ENCODE measurements at regions not wholly inside any gene's neighbourhood (a gene's known extent, or its start where the extent isn't known, plus 50 kb on each side); places are given as distances from the start of the nearest gene placed in this dataset.

DNA sequence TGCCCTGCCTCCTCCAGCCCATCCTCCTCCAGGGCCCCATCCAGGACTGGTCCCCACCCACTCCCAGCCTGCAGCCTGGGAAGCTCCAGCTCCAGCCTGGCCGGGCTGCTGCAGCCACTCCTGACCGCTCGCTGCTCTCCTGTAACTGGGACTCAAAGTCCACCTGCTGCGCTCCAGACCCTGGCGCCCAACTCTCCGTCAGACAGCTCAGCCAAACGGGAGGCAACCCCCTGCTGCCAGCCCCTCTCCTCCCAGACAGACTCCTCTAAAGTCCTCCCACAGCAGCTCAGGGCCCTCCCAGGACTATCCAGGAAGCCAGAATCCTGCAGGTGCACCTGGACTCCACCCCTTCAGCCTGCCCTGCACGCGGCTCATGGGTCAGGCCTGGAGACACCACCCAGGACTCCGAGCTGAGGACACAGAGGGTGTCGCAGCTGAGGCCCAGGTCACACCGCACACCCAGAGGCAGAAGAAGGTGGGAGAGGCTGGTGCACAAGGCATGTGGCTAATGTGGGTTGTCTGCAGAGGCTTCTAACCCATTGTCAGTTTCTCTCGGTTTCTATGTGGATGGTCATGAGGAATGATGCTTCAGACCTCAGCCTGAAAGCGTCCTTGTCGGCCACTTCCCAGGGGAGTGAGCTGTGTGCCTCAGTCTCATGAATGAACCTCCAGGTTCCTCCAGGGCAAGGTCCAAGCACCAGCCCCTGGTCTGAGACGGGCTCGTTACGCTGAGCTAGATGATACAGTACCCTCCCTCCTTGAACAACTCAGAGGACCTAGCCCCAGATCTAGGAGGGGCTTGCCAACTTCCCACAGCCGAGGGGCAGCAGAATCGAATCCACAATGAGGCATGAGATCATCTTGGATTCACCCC is 1514.8 kb downstream of the TBC1D22A start:
- DNase-seq: no peak

DNA sequence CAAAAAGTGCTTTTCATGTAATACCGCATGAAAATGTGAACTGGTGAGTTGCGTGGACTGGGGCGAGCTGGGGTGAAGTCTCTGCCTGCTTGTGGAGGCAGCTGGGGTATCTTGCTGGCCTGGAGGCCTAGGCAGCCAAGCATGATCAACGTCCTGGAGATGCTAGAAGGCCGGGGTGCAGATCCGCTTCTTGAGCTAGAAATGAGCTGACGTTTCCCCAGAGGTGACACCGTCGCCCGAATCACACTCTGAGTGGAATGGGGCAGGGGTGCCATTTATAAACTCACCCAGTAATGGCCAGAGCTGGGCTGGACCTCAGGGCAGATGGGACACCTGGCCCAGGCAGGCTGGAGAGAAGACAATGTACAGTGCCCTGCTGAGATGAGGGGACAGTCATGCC is 1513.0 kb downstream of the TBC1D22A start:
- DNase-seq: no peak

DNA sequence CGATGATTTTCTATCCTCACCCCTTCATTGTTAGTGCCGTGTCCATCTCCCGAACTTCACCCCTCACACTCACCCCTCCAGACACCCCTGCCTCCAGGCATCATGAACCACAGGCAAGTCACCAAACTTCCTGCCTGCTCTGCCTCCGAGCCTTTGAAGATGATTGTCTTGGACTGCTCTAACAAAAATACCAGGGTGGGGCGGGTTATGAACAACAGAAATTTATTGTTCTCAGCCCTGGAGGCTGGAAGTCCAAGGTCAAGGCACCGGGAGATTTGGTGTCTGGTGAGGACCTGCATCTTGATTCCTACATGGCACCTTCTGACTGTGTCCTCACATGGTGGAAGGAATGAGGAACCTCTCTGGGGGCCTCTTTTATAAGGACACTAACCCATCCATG is 1508.3 kb downstream of the TBC1D22A start:
- DNase-seq: no peak

DNA sequence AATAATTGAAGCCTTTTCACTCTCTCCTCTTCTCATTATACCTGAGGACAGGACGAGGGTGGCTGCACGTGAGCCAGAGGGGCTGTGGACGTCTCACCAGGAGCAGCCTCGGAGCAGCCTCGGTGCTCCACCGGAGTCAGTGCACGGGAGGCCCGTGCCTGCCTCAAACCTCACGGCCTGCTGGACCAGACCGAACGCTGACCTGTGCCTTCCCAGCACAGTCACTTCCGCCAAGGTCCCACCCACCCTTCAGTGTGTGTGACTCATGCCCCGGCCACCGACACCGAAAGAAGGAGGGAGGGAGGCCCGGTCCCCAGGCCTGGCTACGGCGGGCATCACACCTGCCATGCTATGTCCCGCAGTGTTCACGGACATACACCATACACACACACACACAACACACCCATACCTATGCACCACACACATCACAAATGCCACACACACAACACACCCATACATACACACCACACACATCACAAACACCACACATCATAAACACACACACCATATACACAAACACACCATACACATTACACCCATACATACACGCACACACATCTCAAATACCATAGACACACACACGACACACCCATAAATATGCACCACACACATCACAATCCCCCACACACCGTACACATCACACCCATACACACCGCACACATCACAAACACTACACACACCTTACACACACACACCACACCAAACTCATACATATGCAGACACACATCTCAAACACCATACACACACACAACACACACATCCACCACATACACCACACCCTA is 1506.5 kb downstream of the TBC1D22A start:
- no peak for DNase-seq

DNA sequence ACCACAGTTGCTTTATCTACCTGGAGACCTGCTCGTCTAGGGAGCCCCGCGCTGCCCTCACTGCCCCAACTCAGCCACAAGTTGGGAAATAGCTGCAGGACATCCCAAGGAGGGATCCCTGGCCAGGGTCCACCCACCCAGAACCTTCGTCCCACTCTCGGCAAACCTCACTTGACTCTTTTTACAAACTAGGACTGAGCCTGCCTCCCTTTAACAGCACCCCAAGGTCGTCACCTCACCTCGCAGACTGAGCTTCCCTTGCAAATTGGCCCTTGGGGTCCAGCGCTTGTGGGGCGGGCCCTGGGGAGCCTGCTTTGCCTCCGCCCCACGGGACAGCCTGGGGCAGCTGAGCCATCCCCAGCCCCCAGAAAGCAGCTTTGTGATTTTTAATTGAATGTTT is 1505.8 kb downstream of the TBC1D22A start:
- DNase-seq: no peak

DNA sequence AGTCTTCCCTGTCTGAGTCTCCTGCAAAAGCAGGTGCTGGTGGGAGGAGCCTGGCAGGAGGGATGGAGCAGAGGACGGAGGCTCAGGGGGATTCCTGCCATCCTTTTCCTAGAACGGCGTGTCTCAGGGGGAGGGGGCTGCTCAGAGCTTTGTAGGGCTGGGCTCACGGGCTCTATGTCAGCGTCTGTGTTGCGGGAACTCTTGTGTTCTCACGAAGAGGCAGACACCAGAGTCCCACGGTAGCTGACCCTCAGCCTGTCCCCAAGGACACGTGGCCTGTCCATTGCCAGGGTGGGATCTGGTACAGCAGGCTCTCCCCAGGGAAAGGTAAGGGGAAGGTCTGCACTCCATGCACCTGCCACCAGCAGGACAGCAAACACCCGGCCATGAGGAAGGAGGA is 1505.2 kb downstream of the TBC1D22A start:
- no peak for DNase-seq

DNA sequence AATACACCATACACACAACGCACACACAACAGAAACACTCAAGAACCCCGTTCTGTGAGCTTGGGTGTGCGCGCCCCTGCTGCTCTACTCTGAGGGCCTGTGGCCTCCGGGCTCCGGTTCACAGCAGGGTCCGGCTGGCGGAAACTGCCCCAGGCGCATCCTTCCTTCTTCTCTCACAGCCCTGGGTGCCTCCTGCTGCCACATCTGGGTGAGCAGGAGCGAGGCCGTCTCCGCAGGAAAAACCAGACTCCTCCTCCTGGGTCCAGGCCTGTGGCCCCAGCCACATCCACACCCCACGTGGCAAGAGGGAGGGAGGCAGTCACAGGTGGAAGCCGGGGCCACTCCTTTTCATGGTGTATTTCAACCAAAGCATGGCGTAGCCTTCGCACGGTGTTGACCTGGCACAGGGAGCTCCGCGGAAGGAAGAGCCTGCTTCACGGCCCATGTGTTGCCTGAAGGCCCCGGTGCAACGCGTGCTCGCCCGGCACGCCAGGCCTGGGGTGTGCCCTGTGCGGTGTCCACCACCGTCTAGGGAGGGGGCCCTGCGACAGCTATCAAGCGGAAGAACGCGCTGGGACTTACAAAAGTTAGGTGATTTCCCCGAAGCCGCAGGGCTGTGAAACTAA is 1502.7 kb downstream of the TBC1D22A start:
- no peak for DNase-seq

DNA sequence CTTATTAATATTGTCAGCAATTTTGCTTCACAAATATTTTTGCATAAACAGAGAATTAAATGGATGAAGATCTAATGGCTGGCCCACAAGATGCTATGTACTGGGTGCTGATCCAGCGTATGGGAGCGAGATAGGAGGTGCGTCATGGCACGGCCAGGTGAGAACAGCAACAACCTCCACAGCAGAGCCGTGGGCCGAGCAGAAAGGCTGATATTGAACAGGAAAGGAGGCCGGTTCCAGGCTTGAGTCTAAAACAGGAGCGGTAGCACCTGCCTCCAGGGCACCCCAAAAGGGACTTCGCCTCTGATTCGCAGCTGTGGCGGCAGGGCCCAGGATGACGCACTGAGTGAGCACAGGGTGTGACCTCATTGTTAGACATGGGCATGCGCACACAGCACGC is 1502.1 kb downstream of the TBC1D22A start:
- DNase-seq: no peak

DNA sequence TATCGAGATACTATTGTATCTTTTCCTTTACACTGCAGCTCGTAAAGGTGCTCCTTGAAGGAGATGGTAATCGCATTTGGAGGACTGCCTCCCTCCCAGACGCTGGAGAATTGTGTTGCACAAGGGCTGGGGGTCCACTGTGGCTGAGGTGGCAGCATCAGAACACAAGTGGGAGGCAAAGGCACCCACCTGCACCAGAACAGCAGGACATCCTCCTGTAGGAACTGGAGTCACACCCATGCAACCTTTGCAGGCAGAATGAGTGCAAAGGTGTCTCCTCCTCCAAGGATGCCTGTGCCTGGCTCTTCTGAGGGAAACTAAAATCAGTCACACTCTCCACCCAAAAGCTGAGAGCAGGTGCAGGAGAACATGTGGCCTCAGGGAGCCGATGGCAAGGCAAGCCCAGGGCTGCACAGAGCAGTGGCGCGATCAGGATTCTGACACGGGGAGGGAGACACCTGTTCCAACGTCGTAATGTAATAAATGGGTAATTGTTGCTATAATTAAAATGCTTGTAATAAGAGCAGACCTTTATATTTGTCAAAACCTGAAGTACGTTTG is 1501.4 kb downstream of the TBC1D22A start:
- DNase-seq: no peak

DNA sequence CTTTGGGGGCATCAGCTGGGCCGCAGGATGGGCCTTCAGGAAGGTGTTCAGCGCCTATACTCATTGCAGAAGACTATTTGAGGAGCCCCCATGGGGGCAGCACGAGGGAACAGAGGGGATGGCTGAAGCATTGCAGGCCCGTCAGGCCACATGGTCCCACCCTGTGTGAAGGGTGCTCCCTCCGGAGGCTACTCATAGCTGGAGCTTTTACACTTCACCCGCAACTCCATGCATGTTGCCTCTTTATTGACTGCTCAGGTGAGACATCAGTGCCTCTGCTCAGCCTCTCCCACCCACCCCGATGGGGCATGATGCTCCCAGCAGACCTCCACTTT is 1500.9 kb downstream of the TBC1D22A start:
- no peak for DNase-seq

DNA sequence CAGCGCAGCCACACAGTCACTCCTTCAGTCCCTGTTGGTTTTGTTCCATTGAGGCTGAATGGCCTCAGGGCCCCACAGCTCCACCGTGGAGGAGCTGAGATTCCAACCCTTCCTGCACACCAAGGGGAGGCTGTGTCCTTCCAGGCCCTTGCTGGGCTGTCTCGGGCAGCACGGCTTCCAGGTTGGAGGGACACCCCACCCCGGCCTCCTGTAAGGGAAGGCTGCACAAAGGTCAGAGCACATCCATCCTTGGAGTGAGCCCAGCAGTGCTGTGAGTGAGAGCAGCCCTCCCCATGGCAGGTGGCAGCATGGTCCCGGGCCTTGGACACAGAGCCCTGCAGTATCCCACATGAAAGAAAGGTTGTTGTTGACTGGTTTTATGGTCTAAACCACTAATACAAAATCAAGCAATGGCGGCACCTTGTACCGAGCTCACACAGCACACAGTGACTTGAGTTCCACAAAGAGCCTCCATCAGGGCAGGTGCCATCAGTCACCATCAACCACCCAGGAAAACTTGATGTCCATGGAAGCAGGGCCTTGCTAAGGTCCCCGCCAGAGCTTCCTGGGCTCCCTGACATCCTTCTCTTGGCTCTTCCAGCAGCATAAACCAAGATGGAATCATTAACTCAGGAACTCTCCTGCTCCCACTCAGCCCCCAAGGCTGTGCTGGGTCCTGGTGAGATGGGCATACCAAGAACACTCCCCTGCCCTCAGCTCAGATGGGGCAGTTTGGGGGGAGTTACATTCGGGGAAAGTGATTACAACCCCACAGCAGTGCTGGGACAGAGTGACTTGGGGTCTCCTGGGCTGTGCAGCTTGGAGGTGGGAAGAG is 1500.4 kb downstream of the TBC1D22A start:
- DNase-seq: no peak

DNA sequence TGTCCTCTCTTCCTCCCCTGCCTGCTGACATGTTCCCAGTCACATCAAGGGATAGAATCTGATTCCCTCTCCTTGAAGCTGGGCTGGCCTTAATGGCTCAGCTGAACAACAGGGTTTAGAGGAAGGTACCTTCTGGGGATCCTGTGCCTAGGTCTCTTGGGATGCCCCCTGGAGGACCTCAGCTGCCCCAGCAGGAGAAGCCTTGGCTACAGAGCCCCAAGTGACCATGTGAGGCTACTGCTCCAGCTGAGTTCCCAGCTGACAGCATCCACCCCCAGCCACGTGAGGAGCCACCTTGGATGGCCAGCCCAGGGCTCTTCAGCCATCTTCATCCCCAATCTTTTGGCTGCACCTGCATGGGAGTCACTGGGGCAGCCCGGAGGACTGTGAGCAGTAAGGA is 1499.3 kb downstream of the TBC1D22A start:
- DNase-seq: no peak

DNA sequence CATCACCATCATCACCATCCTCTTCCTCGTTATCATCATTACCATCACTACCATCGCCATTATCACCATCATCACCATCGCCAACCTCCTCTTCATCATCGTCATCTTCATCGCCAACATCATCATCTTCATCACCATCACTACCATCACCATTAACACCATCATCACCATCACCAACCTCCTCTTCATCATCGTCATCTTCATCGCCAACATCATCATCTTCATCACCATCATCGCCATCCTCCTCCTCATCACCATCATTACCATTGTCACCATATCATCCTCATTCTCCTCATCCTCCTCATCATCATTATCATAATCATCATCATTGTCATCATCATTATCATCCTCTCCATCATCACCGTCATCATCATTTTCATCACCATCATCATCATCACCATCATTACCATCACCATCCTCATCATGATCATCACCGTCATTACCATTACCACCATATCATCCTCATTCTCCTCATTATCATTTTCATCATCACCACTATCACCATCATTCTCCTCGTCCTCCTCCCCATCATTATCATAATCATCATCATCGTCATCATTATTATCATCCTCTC is 1498.7 kb downstream of the TBC1D22A start:
- DNase-seq: no peak

DNA sequence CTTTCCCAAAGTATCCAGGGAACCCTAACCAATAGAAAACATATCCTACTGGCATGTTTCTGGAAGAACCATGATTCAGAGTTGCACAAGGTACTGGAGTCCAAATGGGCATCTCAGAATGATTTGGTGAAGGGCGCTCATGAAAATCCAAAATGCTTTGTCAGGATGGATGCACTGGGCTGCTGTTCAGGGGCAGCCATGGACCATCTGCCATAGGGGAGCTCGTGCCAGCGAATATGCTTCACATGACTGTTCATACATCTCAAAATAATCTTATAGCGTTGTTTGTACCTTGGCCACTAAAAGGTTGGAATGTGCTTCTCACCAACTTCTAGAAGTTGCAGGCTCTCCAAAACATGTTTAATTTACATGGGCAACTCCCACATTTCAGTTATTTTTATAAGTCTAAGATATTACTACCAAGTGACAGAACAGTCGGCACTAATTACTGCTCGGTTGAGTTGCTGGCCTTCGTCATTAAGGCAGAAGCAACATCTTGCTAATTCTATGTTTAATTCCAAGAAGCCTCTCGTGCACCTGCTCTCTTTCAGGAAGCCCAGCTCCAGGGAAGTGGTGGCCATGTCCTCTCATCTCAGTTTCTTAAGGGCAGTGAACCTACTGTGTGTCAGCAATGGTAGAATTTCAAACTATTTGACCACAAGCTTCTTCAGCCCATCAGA is 1497.7 kb downstream of the TBC1D22A start:
- DNase-seq: no peak

DNA sequence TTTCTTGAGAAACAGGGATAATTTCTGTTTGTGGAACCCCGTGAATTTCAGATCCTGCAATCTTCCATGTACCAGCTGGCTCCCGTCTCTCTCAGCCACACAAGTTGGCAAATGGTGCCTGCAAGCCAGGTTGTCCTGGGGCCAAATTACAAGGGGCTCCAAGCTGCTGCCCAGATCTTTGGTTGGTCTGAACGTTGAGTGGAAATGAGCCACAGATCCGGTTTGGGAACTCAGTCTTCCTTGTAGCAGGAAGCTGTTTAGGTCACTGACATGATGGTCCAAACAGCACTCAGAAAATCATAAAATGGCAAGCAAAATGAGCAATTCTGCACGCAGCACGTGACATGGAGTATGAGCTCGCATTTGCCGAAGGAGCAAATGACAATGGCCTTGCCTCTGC is 1496.4 kb downstream of the TBC1D22A start:
- no peak for DNase-seq

DNA sequence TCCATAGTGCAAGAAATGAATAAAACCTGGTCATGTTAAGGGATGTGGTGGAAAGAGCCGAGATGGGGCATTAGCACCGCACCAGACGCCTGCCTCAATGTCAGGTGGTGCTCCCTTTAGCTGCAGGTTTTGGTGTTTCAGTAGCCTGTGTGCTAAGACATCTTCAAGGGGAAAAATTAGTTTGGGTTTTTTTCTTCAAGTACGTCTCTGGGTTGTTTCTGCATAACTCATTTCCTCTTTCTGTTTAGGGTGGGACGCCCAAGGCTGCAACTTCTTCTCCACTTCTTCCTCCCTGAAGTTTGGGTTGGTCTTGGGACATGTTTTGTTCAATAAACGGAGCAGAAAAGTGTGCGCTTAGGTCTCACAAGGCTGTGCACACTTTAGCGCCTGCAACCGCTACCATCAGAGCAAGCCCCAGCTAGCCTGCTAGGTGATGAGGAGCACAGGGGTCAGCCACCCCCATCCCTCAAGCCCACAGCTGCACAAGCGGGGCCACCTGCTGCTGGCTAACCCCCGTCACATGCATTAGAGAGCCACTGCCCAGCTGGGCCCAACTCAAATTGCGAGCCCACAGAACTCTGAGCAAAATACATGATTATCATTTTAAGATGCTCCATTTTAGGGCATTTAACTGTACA is 1495.7 kb downstream of the TBC1D22A start:
- no peak for DNase-seq

DNA sequence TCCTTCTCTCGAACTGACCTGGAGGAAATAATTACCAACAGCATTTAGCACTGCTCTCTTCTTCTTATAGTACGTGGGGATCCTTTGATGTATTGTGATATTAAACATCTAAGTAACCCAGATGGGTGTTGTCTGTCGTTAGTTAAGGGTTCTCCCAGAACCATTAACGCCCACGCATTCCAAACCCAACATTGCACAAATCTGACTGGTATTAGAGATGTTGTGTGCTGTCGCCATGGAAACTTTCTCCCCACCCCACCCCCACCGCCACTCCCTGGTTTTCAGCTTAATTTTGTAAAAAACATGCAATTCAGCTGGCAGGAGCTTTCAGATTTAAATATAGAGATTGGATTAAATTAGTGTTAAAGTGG is 1495.2 kb downstream of the TBC1D22A start:
- no peak for DNase-seq

DNA sequence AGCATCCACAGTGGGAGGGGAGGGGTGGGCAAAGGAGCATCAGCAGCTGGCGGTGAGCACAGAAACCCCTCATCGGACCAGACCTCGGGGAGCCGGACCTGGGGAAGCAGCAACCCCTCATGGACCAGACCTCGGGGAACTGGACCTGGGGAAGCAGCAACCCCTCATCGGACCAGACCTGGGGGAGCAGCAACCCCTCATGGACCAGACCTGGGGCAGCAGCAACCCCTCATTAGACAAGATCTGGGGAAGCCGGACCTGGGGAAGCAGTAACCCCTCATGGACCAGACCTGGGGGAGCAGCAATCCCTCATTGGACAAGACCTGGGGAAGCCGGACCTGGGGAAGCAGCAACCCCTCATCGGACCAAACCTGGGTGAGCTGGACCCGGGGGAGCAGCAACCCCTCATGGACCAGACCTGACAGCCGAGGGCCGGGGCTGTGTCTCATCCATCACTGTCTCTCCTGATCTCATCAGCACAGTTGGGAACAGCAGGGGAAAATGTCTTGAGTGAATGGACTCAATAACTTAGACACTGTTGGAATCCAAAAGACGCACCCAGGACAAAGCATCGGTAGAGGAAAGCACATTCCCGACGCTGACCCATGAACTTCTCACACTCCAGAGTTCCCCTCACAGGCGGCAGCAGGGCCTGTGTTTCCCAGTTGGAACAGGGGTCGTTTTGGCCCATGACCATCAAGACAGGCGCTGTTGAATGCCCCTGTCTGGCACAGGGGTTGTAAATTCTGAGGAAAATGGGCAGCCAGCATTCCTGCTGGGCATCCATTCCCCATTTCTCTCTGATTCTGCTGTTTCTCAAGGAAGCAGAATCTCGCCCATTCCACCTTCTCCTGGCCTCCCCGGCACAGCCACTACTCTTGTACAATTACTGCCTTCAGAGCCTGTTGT is 1494.6 kb downstream of the TBC1D22A start:
- no peak for DNase-seq

DNA sequence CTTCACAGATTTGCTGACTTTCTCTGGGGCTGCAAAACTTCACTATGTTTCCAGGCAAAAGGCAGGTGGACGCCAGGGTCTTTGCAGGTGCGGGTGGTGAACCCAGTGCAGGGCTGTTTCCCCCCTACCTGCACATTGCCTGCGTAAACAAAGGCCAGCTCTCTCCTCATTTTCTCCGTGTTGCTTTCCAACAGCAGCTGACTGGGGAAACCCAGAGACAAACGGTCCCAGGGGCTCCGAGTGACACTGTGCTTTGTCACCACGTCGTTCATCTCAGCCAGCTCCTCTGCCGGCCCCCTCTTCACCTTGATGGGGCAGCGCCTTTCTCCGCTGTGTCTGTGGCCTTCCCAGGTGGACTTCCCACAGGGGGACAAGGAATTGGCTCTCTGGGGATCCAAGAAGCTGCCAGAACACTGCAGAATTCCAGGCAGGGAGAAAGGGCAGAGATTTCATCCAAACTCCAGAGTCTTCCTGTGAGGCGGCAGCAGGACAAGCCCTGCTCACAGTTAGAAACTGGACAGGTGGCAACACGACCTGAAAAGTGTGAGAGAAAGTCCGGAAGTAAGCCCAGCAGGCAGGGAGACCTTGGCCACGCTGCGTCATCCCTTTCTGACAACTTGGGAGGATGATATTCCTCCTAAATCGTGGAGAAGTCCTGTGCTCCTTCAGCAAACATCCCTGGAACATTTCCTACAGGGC is 1493.7 kb downstream of the TBC1D22A start:
- DNase-seq: no peak
